Heart left ventricle (tissue), 16 donors: ENCODE measurements at regions not wholly inside any gene's neighbourhood (a gene's known extent, or its start where the extent isn't known, plus 50 kb on each side); places are given as distances from the start of the nearest gene placed in this dataset.

Experiments used
- ATAC-seq, 4 donors: fragments of 200-7000 bp; cut with Tn5 transposase; one replicate each; pipeline ENCODE4 v1.9.1; 2020 to 2022; ENCODE audit warnings: moderate library complexity in 4 of 4, mild to moderate bottlenecking in 3 of 4, moderate number of reproducible peaks in 1 of 4
- DNase-seq, 5 donors: peaks; one replicate each; pipeline ENCODE4 v3.0.0-alpha.2; 2020
- H3K27ac ChIP-seq, 12 donors: fragments of 200-600 bp; sonication (generic) in 4 of 12; one replicate each; pipeline versions ENCODE4 v1.5.0 to v1.8.0; 2016 to 2022; ENCODE audit warnings: mild to moderate bottlenecking in 2 of 12
- H3K27me3 ChIP-seq, 9 donors: fragments of 200-600 bp; sonication (generic) in 2 of 9; one replicate each; pipeline versions ENCODE4 v1.5.1 to v1.8.0; 2016 to 2022; ENCODE audit warnings: mild to moderate bottlenecking in 3 of 9
- H3K36me3 ChIP-seq, 9 donors: fragments of 200-600 bp; sonication (generic) in 2 of 9; one replicate each; pipeline versions ENCODE4 v1.5.0 to v1.8.0; 2018 to 2022; ENCODE audit warnings: mild to moderate bottlenecking in 2 of 9
- H3K4me1 ChIP-seq, 12 donors: fragments of 200-600 bp; sonication (generic) in 4 of 12; one replicate each; pipeline versions ENCODE4 v1.5.0 to v1.8.0; 2016 to 2022; ENCODE audit warnings: mild to moderate bottlenecking in 3 of 12
- H3K4me3 ChIP-seq, 12 donors: fragments of 200-600 bp; sonication (generic) in 4 of 12; one replicate each; pipeline versions ENCODE4 v1.5.0 to v1.8.0; 2017 to 2022; ENCODE audit warnings: mild to moderate bottlenecking in 9 of 12, moderate library complexity in 4 of 12
- H3K9me3 ChIP-seq, 12 donors: fragments of 200-600 bp; sonication (generic) in 4 of 12; one replicate each; pipeline versions ENCODE4 v1.5.0 to v1.8.0; 2016 to 2022; ENCODE audit warnings: mild to moderate bottlenecking in 1 of 12
- CTCF ChIP-seq, 12 donors: fragments of 200-600 bp; sonication (generic) in 4 of 12; IDR thresholded peaks; one replicate each; pipeline versions ENCODE4 v1.5.0 to v1.8.0; 2018 to 2022; ENCODE audit warnings: antibody characterized with exemption in 12 of 12, mild to moderate bottlenecking in 5 of 12
- POLR2A ChIP-seq, 2 donors: fragments of 450-650 bp; IDR thresholded peaks; one replicate each; pipeline ENCODE4 v1.6.1; 2017; ENCODE audit warnings: antibody characterized with exemption in 2 of 2, mild to moderate bottlenecking in 2 of 2, moderate library complexity in 2 of 2
- WGBS, 4 donors: extraction: QIAGEN DNeasy Blood & Tissue Kit in 2 of 4; methylation state at CpG; one replicate each; pipeline versions ENCODE4 v1.1.5 to v1.1.7; 2013 to 2018; 5-methylcytosine and 5-hydroxymethylcytosine counted together
- intact Hi-C, 10 donors: fragments of 100-400 bp; cut with DNase I; formaldehyde crosslinking; loops; one replicate each; pipeline versions ENCODE4 v1.11.1 to v1.14.2; 2022
- donor health status: ischemic (EF 13 %, LVEDD 7.1; RV severe dilation, severe dysfunction).
- donor health status: healthy with polysubstance abuse.
- donor health status: DM: no; HTN: yes; CAD: no.
- donor health status: DM: no; HTN: no; CAD: no.
- donor health status: ischemic (EF 25% LVEDD 6.9; RV normal size, moderate dysfunction).
- donor health status: ischemic (EF 25% LVEDD 5.7; RV mildly dilated, moderate dysfunction).
- donor health status: healthy.
- donor health status: DM: yes; HTN: yes; CAD: no.
- donor health status: ischemic (EF 35%, LVEDD 5.7; RV mildly dilated, moderate dysfunction).
- donor health status: nonischemic (EF 11% LVEDD 7.7; RV severe dilation, severe dysfunction).
- donor health status: DM: yes; HTN: yes; CAD: no.
- donor health status: PGD.
- donor health status: ischemic (EF 29% LVEDD 5.4; RV normal size, mild dysfunction).
- donor health status: nonischemic (EF 23%, LVEDD 6.1; RV moderate dilation, normal function).

DNA sequence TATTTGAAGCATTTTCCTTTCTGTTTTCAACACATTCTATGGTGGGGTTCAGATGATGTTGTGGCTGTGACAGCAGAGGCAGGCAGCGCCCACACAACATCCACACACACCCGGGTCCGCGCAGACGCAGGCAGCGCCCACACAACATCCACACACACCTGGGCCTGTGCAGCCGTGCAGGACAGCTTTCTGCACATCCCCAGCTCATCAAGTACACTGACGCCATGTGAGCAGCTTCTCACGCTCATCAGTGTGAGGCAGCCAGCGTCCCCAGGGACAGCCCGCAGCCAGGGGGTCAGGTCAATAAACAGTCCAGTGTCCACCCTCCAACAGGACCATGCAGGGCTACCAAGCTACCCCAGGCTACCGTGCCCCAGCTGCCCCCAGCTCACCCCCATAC lies 272.8 kb upstream of the TCERG1L start:
- Histone ChIP-seq H3K36me3 (no peaks in the 10 kb centered on the region), H3K4me1 (no peaks in the 10 kb centered on the region), H3K4me3 (no peak overlapping the region), H3K27me3 (peaks cover 0 to 18% (median 0%) of the 10 kb centered on the region in 9 donors), H3K9me3 (peaks cover 0 to 3% (median 0%) of the 10 kb centered on the region in 12 donors), H3K27ac (no peak overlapping the region)
- ATAC-seq (no peak), DNase-seq (no peak)
- no peak for TF ChIP-seq POLR2A (IDR thresholded peaks at IDR 0.05)
- TF ChIP-seq CTCF (IDR thresholded peaks at IDR 0.05) = no peak
- intact Hi-C loops = no loop called here
- WGBS, 4 donors = 74 to 89% (median 80%) methylated on average over 10 to 12 of the region's 12 CpGs

DNA sequence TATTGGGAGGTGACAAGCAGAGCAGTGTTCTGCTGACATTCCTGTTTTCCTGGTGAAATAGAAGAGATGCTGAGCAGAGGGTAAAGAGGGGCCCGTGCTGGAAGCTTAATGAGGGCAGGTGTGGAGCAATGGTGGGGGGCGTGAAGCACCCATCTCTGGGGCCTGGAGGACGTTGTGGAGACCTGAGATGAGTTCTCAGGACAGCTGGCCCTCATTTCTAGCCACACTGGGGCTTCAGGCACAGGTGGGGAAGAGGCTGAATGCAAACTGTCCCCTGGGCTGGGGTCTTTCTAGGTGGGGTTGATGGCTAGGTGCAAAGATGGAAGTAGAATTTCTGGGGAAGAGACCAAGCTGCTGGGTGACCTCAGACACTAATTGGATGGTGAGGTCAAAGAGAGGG lies 274.2 kb upstream of the TCERG1L start:
- 38 to 62% (median 53%) methylated on average over 3 of the region's 3 CpGs for WGBS, 4 donors
- TF ChIP-seq POLR2A (IDR thresholded peaks at IDR 0.05) (no peak), CTCF (IDR thresholded peaks at IDR 0.05) (no peak)
- Histone ChIP-seq H3K27me3 (peaks cover 0 to 13% (median 0%) of the 10 kb centered on the region in 9 donors), H3K36me3 (no peaks in the 10 kb centered on the region), H3K9me3 (peaks cover 0 to 3% (median 0%) of the 10 kb centered on the region in 12 donors), H3K4me3 (no peak overlapping the region), H3K4me1 (no peaks in the 10 kb centered on the region), H3K27ac (no peak overlapping the region)
- no peak for DNase-seq
- intact Hi-C loops = no loop called here
- no peak for ATAC-seq

- TF ChIP-seq CTCF (IDR thresholded peaks at IDR 0.05) (no peak), POLR2A (IDR thresholded peaks at IDR 0.05) (no peak)
- H3K9me3 ChIP-seq = peaks cover 0 to 6% (median 0%) of the 10 kb centered on the region in 12 donors
- ATAC-seq = no peak
- 61 to 82% (median 79%) methylated on average over 5 of the region's 5 CpGs for WGBS, 4 donors
- no peak overlapping the region for H3K4me3 ChIP-seq
- DNase-seq = no peak
- H3K27ac ChIP-seq = no peak overlapping the region
- no peaks in the 10 kb centered on the region for H3K4me1 ChIP-seq
- intact Hi-C loops = no loop called here
- no peaks in the 10 kb centered on the region for H3K36me3 ChIP-seq
- peaks cover 0 to 13% (median 0%) of the 10 kb centered on the region in 9 donors for H3K27me3 ChIP-seq
These were observed 275.4 kb upstream of the TCERG1L start for GRCh38 chr10:131586958-131587357.

DNA sequence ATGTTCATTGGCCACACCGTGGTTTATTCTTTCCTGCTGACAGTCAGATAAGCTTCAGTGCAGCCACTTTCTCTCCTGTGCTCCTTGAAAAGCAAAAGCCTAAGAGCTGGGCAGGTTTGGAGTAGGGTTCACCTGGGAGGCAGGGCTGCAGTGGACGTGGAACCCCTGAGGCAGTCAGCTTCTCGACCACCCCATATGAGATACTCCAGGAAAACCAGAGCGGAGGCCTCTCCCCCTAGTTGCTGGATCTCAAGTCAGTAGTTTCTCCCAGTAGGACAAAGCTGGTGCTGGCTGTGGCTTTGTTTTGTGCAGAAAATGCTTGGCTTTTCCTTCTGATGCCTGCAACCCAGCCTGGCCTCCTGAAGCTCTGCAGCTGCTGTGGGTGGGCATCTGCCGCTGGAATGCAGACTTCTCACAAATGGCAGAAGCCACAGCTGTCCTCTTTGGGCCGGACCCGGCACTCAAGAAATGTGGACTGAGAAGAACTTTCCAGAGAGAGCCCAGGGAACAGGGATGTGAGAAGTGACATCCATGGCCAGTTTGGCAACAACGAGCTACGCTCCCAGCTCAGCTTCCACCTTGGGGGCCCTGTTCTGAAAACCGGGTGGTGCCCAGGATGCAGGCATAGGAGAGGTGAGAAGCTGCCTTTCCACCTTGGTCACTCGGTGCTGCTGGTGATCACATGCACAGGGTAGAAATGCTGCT lies 276.6 kb upstream of the TCERG1L start:
- TF ChIP-seq POLR2A (IDR thresholded peaks at IDR 0.05) = no peak
- TF ChIP-seq CTCF (IDR thresholded peaks at IDR 0.05) = no peak
- H3K9me3 ChIP-seq = peaks cover 0 to 7% (median 0%) of the 10 kb centered on the region in 12 donors
- peaks cover 0 to 13% (median 0%) of the 10 kb centered on the region in 9 donors for H3K27me3 ChIP-seq
- no peak overlapping the region for H3K4me3 ChIP-seq
- no peaks in the 10 kb centered on the region for H3K36me3 ChIP-seq
- ATAC-seq = no peak
- no peaks in the 10 kb centered on the region for H3K4me1 ChIP-seq
- no peak for DNase-seq
- no peak overlapping the region for H3K27ac ChIP-seq
- WGBS, 4 donors = 74 to 78% (median 76%) methylated on average over 6 to 11 of the region's 11 CpGs
- intact Hi-C loops = no loop called here
